DND-41 (cell line): ENCODE measurements at regions not wholly inside any gene's neighbourhood (a gene's known extent, or its start where the extent isn't known, plus 50 kb on each side); places are given as distances from the start of the nearest gene placed in this dataset.

Source experiments
- EZH2 ChIP-seq: IDR thresholded peaks from 3 replicates; pipeline ENCODE4 v1.6.1; 2012; ENCODE audit warnings: borderline replicate concordance, low read depth, mild to moderate bottlenecking, moderate library complexity, low read length, inconsistent platforms; ENCODE audit not compliant: severe bottlenecking
- TF ChIP-seq, protein P1 (sequence below): IDR thresholded peaks from 2 replicates; pipeline ENCODE4 v1.5.1; 2012; ENCODE audit warnings: borderline replicate concordance, low read length, moderate library complexity, mild to moderate bottlenecking; ENCODE audit not compliant: poor library complexity, severe bottlenecking; ENCODE audit errors: extremely low read depth

DNA sequence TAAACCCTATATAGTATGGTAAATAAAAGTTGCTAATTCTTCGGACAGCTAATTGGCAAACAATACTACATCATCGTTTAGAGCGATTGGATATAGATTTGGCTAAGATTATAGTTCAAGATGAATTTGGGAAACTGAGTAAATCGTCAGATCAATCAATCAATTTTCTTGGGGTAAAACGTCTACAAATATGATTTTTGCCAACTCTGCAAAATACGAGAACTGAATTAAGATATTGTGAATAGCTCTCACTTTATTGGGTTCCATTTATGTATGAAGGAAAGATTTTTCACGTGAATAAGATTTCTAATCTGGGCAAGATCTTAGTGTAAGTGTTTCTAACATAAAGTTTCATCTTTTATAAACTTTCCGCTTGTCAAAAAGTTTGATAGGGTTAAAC is 132.9 kb upstream of the AGR3 start:
- TF ChIP-seq, protein P1, sequence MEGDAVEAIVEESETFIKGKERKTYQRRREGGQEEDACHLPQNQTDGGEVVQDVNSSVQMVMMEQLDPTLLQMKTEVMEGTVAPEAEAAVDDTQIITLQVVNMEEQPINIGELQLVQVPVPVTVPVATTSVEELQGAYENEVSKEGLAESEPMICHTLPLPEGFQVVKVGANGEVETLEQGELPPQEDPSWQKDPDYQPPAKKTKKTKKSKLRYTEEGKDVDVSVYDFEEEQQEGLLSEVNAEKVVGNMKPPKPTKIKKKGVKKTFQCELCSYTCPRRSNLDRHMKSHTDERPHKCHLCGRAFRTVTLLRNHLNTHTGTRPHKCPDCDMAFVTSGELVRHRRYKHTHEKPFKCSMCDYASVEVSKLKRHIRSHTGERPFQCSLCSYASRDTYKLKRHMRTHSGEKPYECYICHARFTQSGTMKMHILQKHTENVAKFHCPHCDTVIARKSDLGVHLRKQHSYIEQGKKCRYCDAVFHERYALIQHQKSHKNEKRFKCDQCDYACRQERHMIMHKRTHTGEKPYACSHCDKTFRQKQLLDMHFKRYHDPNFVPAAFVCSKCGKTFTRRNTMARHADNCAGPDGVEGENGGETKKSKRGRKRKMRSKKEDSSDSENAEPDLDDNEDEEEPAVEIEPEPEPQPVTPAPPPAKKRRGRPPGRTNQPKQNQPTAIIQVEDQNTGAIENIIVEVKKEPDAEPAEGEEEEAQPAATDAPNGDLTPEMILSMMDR, result no peak
- TF ChIP-seq EZH2, result no peak
